GM19193 (cell line): ENCODE measurements at regions not wholly inside any gene's neighbourhood (a gene's known extent, or its start where the extent isn't known, plus 50 kb on each side); places are given as distances from the start of the nearest gene placed in this dataset.

Experiments used
- POLR2A ChIP-seq: IDR thresholded peaks from 4 replicates; pipeline ENCODE4 v1.6.1; 2011; ENCODE audit not compliant: insufficient read depth, insufficient read length; ENCODE audit errors: extremely low read depth

GRCh38 chr16:86019446-86020047 lies 120.6 kb downstream of the IRF8 start:
- no peak for TF ChIP-seq POLR2A

GRCh38 chr16:86020971-86021370 lies 122.0 kb downstream of the IRF8 start:
- TF ChIP-seq POLR2A = no peak

GRCh38 chr16:86022381-86022960 lies 123.5 kb downstream of the IRF8 start:
- TF ChIP-seq POLR2A = no peak

GRCh38 chr16:86024210-86024609 lies 125.2 kb downstream of the IRF8 start:
- TF ChIP-seq POLR2A = no peak

- TF ChIP-seq POLR2A = no peak
These were observed 126.7 kb downstream of the IRF8 start for GRCh38 chr16:86025706-86026105.

- TF ChIP-seq POLR2A = no peak
These were observed 127.4 kb downstream of the IRF8 start for GRCh38 chr16:86026171-86026910.

- no peak for TF ChIP-seq POLR2A
These were observed 128.0 kb downstream of the IRF8 start for GRCh38 chr16:86026916-86027315.

GRCh38 chr16:86027373-86028126 lies 128.6 kb downstream of the IRF8 start:
- no peak for TF ChIP-seq POLR2A

GRCh38 chr16:86029131-86029741 lies 130.3 kb downstream of the IRF8 start:
- no peak for TF ChIP-seq POLR2A

GRCh38 chr16:86030116-86030515 lies 131.2 kb downstream of the IRF8 start:
- no peak for TF ChIP-seq POLR2A

- TF ChIP-seq POLR2A = no peak
These were observed 132.2 kb downstream of the IRF8 start for GRCh38 chr16:86031141-86031678.

- no peak for TF ChIP-seq POLR2A
These were observed 134.1 kb downstream of the IRF8 start for GRCh38 chr16:86033016-86033474.

- no peak for TF ChIP-seq POLR2A
These were observed 135.0 kb downstream of the IRF8 start for GRCh38 chr16:86033971-86034370.

- no peak for TF ChIP-seq POLR2A
These were observed 135.5 kb downstream of the IRF8 start for GRCh38 chr16:86034421-86034919.

- no peak for TF ChIP-seq POLR2A
These were observed 136.9 kb downstream of the IRF8 start for GRCh38 chr16:86035906-86036305.
